ENCODE measurements at regions not wholly inside any gene's neighbourhood (a gene's known extent, or its start where the extent isn't known, plus 50 kb on each side); places are given as distances from the start of the nearest gene placed in this dataset.

DNA sequence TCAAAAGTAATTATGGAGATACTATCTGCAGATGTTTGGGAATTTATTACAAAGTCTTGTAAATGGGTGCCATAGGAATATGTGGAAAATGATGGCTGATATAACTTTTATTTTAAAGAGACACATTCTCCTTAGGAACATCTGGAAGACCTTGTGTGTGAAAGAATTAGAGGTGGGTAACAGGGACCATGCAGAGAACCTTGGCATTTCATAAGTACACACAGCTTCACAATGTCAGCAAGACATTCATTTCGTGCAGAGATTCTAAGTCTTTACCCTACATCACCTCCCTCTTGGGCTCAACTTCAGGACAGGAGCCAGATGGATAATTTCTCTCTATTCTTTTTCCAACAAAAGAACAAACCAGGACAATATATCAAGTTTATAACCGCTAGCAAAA lies 458.1 kb upstream of the INTU start (continued):
- TF ChIP-seq KAT7 (CRISPR knock-in tag; IDR thresholded peaks at IDR 0.05; ENCODE audit: borderline replicate concordance) (no peak), JUN (CRISPR knock-in tag; IDR thresholded peaks at IDR 0.05) (no peak), MAX (CRISPR knock-in tag; IDR thresholded peaks at IDR 0.05) (no peak)
- TF ChIP-seq, protein P1, sequence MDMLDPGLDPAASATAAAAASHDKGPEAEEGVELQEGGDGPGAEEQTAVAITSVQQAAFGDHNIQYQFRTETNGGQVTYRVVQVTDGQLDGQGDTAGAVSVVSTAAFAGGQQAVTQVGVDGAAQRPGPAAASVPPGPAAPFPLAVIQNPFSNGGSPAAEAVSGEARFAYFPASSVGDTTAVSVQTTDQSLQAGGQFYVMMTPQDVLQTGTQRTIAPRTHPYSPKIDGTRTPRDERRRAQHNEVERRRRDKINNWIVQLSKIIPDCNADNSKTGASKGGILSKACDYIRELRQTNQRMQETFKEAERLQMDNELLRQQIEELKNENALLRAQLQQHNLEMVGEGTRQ (CRISPR knock-in tag; IDR thresholded peaks at IDR 0.05) = no peak

DNA sequence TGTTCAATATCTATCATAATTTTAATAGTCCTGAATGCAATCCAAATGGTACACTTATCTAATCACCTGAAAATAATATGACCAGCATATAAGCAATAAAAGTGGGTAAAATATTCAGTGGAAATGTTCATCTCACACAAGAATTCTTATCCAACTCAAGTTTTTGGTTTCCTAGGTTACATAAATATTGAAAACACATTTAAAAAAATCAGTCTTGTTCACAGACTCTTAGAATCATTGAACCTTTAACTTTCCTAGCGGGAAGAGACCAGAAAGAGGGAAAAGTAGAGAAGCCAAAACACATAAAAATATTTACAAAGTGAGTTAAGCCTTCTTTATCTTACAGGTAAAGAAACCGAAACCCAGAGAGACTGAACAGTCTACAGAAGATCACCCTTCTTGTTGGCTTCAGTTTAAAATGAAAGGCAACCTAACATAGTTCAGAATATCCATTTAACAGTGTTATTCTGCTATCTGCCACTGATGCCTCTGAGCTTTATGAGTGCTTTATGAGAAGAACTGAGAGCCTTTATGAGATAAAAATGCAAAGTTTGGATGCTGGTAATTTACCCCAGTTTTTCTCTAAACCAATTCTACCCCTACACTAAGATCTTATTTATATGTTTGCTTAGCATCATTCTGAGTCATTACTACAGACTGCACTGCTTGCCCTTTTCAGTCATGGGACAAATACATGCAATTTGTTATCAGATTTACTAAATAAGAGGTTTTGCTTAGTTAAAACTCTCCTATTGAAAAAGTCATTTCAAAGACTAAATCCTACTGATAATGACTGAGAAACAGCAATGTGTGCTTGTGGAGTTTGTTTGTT lies 453.3 kb upstream of the INTU start:
- no peak overlapping the region for H3K27ac Mint-ChIP-seq
- no peak overlapping the region for H3K4me3 Mint-ChIP-seq
- ATAC-seq (no peak), DNase-seq (ENCODE audit: low spot score) (no peak)
- peaks cover 23% of the 10 kb centered on the region for H3K36me3 Mint-ChIP-seq
- peaks cover 19% of the 10 kb centered on the region for H3K4me1 Mint-ChIP-seq
- ChIA-PET CTCF (no interaction called here), POLR2A (no interaction called here)
- no peaks in the 10 kb centered on the region for H3K27me3 Mint-ChIP-seq (ENCODE audit: low read depth)
- TF ChIP-seq MLX (CRISPR knock-in tag; IDR thresholded peaks at IDR 0.05) (no peak), FOXJ3 (CRISPR knock-in tag; IDR thresholded peaks at IDR 0.05; ENCODE audit: borderline replicate concordance) (no peak), ZBTB21 (CRISPR knock-in tag; IDR thresholded peaks at IDR 0.05; ENCODE audit: borderline replicate concordance) (no peak), RORB (CRISPR knock-in tag; IDR thresholded peaks at IDR 0.05) (no peak), SOX15 (CRISPR knock-in tag; IDR thresholded peaks at IDR 0.05) (no peak), CBFB (CRISPR knock-in tag; IDR thresholded peaks at IDR 0.05; ENCODE audit: low read depth) (no peak), ZMAT4 (CRISPR knock-in tag; IDR thresholded peaks at IDR 0.05) (no peak), PRRX2 (CRISPR knock-in tag; IDR thresholded peaks at IDR 0.05) (no peak), E2F4 (CRISPR knock-in tag; IDR thresholded peaks at IDR 0.05; ENCODE audit: borderline replicate concordance, low read depth) (no peak), NFYB (CRISPR knock-in tag; conservative IDR thresholded peaks at IDR 0.05; ENCODE audit: low read depth) (no peak), NR3C1 (CRISPR knock-in tag; conservative IDR thresholded peaks at IDR 0.05; ENCODE audit: low read depth) (no peak), ZNF219 (CRISPR knock-in tag; IDR thresholded peaks at IDR 0.05; ENCODE audit: borderline replicate concordance) (no peak), ATF1 (CRISPR knock-in tag; IDR thresholded peaks at IDR 0.05) (no peak), E2F5 (CRISPR knock-in tag; IDR thresholded peaks at IDR 0.05) (no peak)
- TF ChIP-seq, protein P2, sequence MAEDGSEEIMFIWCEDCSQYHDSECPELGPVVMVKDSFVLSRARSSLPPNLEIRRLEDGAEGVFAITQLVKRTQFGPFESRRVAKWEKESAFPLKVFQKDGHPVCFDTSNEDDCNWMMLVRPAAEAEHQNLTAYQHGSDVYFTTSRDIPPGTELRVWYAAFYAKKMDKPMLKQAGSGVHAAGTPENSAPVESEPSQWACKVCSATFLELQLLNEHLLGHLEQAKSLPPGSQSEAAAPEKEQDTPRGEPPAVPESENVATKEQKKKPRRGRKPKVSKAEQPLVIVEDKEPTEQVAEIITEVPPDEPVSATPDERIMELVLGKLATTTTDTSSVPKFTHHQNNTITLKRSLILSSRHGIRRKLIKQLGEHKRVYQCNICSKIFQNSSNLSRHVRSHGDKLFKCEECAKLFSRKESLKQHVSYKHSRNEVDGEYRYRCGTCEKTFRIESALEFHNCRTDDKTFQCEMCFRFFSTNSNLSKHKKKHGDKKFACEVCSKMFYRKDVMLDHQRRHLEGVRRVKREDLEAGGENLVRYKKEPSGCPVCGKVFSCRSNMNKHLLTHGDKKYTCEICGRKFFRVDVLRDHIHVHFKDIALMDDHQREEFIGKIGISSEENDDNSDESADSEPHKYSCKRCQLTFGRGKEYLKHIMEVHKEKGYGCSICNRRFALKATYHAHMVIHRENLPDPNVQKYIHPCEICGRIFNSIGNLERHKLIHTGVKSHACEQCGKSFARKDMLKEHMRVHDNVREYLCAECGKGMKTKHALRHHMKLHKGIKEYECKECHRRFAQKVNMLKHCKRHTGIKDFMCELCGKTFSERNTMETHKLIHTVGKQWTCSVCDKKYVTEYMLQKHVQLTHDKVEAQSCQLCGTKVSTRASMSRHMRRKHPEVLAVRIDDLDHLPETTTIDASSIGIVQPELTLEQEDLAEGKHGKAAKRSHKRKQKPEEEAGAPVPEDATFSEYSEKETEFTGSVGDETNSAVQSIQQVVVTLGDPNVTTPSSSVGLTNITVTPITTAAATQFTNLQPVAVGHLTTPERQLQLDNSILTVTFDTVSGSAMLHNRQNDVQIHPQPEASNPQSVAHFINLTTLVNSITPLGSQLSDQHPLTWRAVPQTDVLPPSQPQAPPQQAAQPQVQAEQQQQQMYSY (CRISPR knock-in tag; IDR thresholded peaks at IDR 0.05) = no peak
- TF ChIP-seq, protein P3, sequence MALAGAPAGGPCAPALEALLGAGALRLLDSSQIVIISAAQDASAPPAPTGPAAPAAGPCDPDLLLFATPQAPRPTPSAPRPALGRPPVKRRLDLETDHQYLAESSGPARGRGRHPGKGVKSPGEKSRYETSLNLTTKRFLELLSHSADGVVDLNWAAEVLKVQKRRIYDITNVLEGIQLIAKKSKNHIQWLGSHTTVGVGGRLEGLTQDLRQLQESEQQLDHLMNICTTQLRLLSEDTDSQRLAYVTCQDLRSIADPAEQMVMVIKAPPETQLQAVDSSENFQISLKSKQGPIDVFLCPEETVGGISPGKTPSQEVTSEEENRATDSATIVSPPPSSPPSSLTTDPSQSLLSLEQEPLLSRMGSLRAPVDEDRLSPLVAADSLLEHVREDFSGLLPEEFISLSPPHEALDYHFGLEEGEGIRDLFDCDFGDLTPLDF (CRISPR knock-in tag; IDR thresholded peaks at IDR 0.05) = no peak
- H3K9me3 Mint-ChIP-seq = peaks cover 23% of the 10 kb centered on the region
